ENCODE measurements at regions not wholly inside any gene's neighbourhood (a gene's known extent, or its start where the extent isn't known, plus 50 kb on each side); places are given as distances from the start of the nearest gene placed in this dataset.

DNA sequence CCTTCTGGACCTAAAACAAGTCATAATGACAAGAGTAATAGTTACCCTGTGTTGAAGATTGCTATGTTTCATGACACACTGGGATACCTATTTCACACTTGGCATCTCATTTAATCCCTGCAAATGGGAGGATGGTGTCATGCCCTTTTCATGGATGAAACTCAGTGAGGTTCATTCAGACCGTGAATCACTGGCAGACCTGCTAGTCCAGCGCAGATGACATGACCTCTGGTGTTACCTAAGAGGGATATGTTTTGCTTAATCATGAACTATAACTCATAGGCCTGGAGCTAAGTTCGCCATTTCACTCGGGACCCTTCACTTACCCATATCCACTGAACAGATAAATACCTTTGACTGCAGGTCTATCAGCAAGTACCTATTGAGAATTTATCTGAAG lies 286.6 kb upstream of the FMN2 start:
- Histone ChIP-seq H3K4me1 (ENCODE audit: control insufficient read depth, extremely low read depth, insufficient read depth, low read length) (no peaks in the 10 kb centered on the region), H3K36me3 (ENCODE audit: control insufficient read depth in 2 of 2, extremely low read depth in 1 of 2, insufficient read depth in 2 of 2, low read length in 2 of 2) (no peaks in the 10 kb centered on the region), H2AFZ (ENCODE audit: control insufficient read depth, low read length) (no peak overlapping the region), H3K27me3 (ENCODE audit: control insufficient read depth, extremely low read depth, insufficient read depth, low read length) (no peaks in the 10 kb centered on the region), H3K27ac (ENCODE audit: control insufficient read depth, insufficient read depth, low read length) (no peak overlapping the region), H3K4me2 (ENCODE audit: control insufficient read depth, extremely low read depth, insufficient read depth, low read depth, low read length) (no peak overlapping the region), H3K4me3 (ENCODE audit: control insufficient read depth in 2 of 3, extremely low read depth in 1 of 3, insufficient read depth in 2 of 3, low read depth in 1 of 3, low read length in 3 of 3) (no peak overlapping the region), H3K79me2 (ENCODE audit: control insufficient read depth, insufficient read depth, low read length) (no peaks in the 10 kb centered on the region), H3K9me1 (ENCODE audit: control insufficient read depth, extremely low read depth, insufficient read depth, low read length) (no peaks in the 10 kb centered on the region), H4K20me1 (ENCODE audit: control insufficient read depth, extremely low read depth, insufficient read depth, low read length) (no peaks in the 10 kb centered on the region), H3K9ac (ENCODE audit: control insufficient read depth, extremely low read depth, insufficient read depth, low read length) (no peak overlapping the region), H3K9me3 (ENCODE audit: control insufficient read depth, low read depth, low read length) (no peaks in the 10 kb centered on the region)
- no peak for TF ChIP-seq EZH2 (IDR thresholded peaks at IDR 0.05; ENCODE audit: low read length)
- TF ChIP-seq, protein P1, sequence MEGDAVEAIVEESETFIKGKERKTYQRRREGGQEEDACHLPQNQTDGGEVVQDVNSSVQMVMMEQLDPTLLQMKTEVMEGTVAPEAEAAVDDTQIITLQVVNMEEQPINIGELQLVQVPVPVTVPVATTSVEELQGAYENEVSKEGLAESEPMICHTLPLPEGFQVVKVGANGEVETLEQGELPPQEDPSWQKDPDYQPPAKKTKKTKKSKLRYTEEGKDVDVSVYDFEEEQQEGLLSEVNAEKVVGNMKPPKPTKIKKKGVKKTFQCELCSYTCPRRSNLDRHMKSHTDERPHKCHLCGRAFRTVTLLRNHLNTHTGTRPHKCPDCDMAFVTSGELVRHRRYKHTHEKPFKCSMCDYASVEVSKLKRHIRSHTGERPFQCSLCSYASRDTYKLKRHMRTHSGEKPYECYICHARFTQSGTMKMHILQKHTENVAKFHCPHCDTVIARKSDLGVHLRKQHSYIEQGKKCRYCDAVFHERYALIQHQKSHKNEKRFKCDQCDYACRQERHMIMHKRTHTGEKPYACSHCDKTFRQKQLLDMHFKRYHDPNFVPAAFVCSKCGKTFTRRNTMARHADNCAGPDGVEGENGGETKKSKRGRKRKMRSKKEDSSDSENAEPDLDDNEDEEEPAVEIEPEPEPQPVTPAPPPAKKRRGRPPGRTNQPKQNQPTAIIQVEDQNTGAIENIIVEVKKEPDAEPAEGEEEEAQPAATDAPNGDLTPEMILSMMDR (optimal IDR thresholded peaks at IDR 0.05 in 1 of 3, IDR thresholded peaks at IDR 0.05 in 1 of 3, conservative IDR thresholded peaks at IDR 0.05 in 1 of 3; ENCODE audit: extremely low read depth in 1 of 3, insufficient read depth in 2 of 3, low read length in 3 of 3), result no peak
- dilution Hi-C loops (cut with MboI; ENCODE audit: extremely low pct_ligation_motif_present, low sequenced_read_pairs), result no loop called here
- no peak for DNase-seq (ENCODE audit: low read depth, low spot score)
- FAIRE-seq, result no peak

DNA sequence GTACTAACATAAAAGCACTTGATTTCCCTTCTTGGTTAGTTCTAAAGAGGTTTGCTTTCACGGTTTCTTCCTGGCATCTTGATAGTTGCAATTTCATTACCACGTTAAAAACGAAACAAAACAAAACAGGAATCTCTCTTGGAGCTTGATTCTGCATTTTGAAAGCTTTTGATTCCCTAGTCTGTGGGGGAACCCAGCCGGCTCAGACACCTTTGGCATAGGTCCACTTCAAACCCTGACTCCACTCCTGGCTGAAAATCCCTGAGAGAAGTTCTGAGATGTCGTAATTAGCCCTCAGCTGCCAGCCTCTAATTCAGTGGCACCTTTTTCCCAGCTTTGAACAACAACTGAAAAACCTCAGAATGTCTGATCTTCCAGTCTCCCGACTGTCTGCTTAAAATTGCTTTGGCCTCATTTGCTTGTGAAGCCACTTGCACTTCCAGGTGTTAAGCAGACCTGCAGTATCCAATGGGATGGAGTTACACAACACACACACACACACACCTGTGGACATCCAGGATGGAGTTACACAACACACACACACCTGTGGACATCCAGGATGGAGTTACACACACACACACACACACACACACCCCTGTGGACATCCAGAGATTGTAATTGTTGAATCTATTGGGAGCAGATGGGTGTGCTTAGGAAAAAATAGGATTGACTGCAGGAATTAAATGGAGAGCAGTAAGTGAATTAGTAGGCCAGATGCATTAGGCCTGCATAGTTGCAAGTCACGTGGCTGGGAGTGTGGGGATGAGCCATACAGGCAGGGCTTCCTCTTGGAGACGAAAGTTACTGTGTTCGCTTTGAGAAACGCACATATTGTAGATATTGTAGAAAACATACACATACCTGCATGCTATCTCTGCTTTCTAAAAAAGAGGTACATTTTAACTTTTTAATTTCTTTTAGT lies 285.6 kb upstream of the FMN2 start:
- H3K9ac ChIP-seq (ENCODE audit: control insufficient read depth, extremely low read depth, insufficient read depth, low read length), result no peak overlapping the region
- no peaks in the 10 kb centered on the region for H3K9me1 ChIP-seq (ENCODE audit: control insufficient read depth, extremely low read depth, insufficient read depth, low read length)
- H3K4me1 ChIP-seq (ENCODE audit: control insufficient read depth, extremely low read depth, insufficient read depth, low read length), result no peaks in the 10 kb centered on the region
- dilution Hi-C loops (cut with MboI; ENCODE audit: extremely low pct_ligation_motif_present, low sequenced_read_pairs), result no loop called here
- TF ChIP-seq EZH2 (IDR thresholded peaks at IDR 0.05; ENCODE audit: low read length), result no peak
- TF ChIP-seq, protein P1 (optimal IDR thresholded peaks at IDR 0.05 in 1 of 3, IDR thresholded peaks at IDR 0.05 in 1 of 3, conservative IDR thresholded peaks at IDR 0.05 in 1 of 3; ENCODE audit: extremely low read depth in 1 of 3, insufficient read depth in 2 of 3, low read length in 3 of 3), result no peak
- H3K79me2 ChIP-seq (ENCODE audit: control insufficient read depth, insufficient read depth, low read length), result no peaks in the 10 kb centered on the region
- H3K27ac ChIP-seq (ENCODE audit: control insufficient read depth, insufficient read depth, low read length), result no peak overlapping the region
- no peaks in the 10 kb centered on the region for H3K9me3 ChIP-seq (ENCODE audit: control insufficient read depth, low read depth, low read length)
- DNase-seq (ENCODE audit: low read depth, low spot score) (no peak), FAIRE-seq (no peak)
- H3K36me3 ChIP-seq (ENCODE audit: control insufficient read depth in 2 of 2, extremely low read depth in 1 of 2, insufficient read depth in 2 of 2, low read length in 2 of 2), result no peaks in the 10 kb centered on the region
- H4K20me1 ChIP-seq (ENCODE audit: control insufficient read depth, extremely low read depth, insufficient read depth, low read length), result no peaks in the 10 kb centered on the region
- H3K4me3 ChIP-seq (ENCODE audit: control insufficient read depth in 2 of 3, extremely low read depth in 1 of 3, insufficient read depth in 2 of 3, low read depth in 1 of 3, low read length in 3 of 3), result no peak overlapping the region
- H3K4me2 ChIP-seq (ENCODE audit: control insufficient read depth, extremely low read depth, insufficient read depth, low read depth, low read length), result no peak overlapping the region
- H3K27me3 ChIP-seq (ENCODE audit: control insufficient read depth, extremely low read depth, insufficient read depth, low read length), result no peaks in the 10 kb centered on the region
- no peak overlapping the region for H2AFZ ChIP-seq (ENCODE audit: control insufficient read depth, low read length)

All from keratinocyte (primary cell).